Lower leg skin (tissue), 3 donors: ENCODE measurements at regions not wholly inside any gene's neighbourhood (a gene's known extent, or its start where the extent isn't known, plus 50 kb on each side); places are given as distances from the start of the nearest gene placed in this dataset.

Experiments
- POLR2A ChIP-seq, 2 donors: fragments of 450-650 bp; IDR thresholded peaks; one replicate each; pipeline ENCODE4 v1.6.1; 2016 to 2017; ENCODE audit warnings: antibody characterized with exemption in 2 of 2, mild to moderate bottlenecking in 1 of 2, moderate library complexity in 1 of 2
- TF ChIP-seq, protein P1 (sequence below), 3 donors: fragments of 450-650 bp; IDR thresholded peaks; one replicate each; pipeline ENCODE4 v1.5.1; 2016; ENCODE audit warnings: antibody characterized with exemption in 3 of 3, mild to moderate bottlenecking in 3 of 3, moderate library complexity in 2 of 3

DNA sequence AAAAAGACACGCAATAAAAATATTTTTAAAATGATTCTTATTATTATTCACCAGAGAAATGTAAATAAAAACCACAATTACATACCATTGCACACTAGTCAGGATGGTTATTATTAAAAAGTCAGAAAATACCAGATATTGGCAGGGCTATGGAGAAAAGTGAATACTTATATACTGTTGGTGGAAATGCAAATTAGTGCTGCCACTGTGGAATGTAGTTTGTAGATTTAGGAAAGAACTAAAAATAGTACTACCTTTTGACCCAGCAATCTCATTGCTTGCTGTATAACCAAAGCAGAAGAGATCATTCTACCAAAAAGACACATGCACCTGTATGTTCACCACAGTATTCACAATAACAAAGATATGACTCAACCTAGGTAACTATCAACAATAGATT lies 1237.3 kb upstream of the FAM98A start:
- TF ChIP-seq, protein P1, sequence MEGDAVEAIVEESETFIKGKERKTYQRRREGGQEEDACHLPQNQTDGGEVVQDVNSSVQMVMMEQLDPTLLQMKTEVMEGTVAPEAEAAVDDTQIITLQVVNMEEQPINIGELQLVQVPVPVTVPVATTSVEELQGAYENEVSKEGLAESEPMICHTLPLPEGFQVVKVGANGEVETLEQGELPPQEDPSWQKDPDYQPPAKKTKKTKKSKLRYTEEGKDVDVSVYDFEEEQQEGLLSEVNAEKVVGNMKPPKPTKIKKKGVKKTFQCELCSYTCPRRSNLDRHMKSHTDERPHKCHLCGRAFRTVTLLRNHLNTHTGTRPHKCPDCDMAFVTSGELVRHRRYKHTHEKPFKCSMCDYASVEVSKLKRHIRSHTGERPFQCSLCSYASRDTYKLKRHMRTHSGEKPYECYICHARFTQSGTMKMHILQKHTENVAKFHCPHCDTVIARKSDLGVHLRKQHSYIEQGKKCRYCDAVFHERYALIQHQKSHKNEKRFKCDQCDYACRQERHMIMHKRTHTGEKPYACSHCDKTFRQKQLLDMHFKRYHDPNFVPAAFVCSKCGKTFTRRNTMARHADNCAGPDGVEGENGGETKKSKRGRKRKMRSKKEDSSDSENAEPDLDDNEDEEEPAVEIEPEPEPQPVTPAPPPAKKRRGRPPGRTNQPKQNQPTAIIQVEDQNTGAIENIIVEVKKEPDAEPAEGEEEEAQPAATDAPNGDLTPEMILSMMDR (IDR thresholded peaks at IDR 0.05), result no peak
- no peak for TF ChIP-seq POLR2A (IDR thresholded peaks at IDR 0.05)
